IPS-15b (cell line): ENCODE measurements at regions not wholly inside any gene's neighbourhood (a gene's known extent, or its start where the extent isn't known, plus 50 kb on each side); places are given as distances from the start of the nearest gene placed in this dataset.
"Not testable (repeated sequence)": the region's sequence is repeated elsewhere in the genome, so short reads cannot be mapped to it uniquely, and the experiment has no call there.

Experiments used
- H3K27me3 ChIP-seq: one replicate; pipeline ENCODE4 v1.6.1; 2013; ENCODE audit warnings: low read length; ENCODE audit not compliant: control insufficient read depth, insufficient read depth
- H3K36me3 ChIP-seq: one replicate; pipeline ENCODE4 v1.6.1; 2013; ENCODE audit warnings: low read length; ENCODE audit not compliant: control insufficient read depth, insufficient read depth
- H3K4me1 ChIP-seq: one replicate; pipeline ENCODE4 v1.6.1; 2013; ENCODE audit warnings: mild to moderate bottlenecking, low read length; ENCODE audit not compliant: control insufficient read depth, insufficient read depth
- H3K4me3 ChIP-seq: one replicate; pipeline ENCODE4 v1.5.1; 2013; ENCODE audit warnings: low read depth, low read length
- H3K9ac ChIP-seq: one replicate; pipeline ENCODE4 v1.6.1; 2013; ENCODE audit warnings: low read depth, mild to moderate bottlenecking, low read length
- H3K9me3 ChIP-seq: one replicate; pipeline ENCODE4 v1.6.1; 2013; ENCODE audit warnings: mild to moderate bottlenecking, low read length; ENCODE audit not compliant: control insufficient read depth, insufficient read depth

- not testable (repeated sequence) for H3K4me3 ChIP-seq, H3K9me3 ChIP-seq, H3K36me3 ChIP-seq, H3K27me3 ChIP-seq, H3K4me1 ChIP-seq, H3K9ac ChIP-seq
These were observed 283.8 kb upstream of the ATXN7L3B start for GRCh38 chr12:74253826-74254225.

GRCh38 chr12:74254784-74255183 is 282.9 kb upstream of the ATXN7L3B start:
- H3K27me3 ChIP-seq: no peaks in the 10 kb centered on the region
- H3K4me1 ChIP-seq: no peaks in the 10 kb centered on the region
- H3K9ac ChIP-seq: no peak overlapping the region
- H3K4me3 ChIP-seq: no peak overlapping the region
- no peaks in the 10 kb centered on the region for H3K36me3 ChIP-seq
- H3K9me3 ChIP-seq: no peaks in the 10 kb centered on the region

- H3K9me3 ChIP-seq: no peaks in the 10 kb centered on the region
- H3K9ac ChIP-seq: no peak overlapping the region
- H3K36me3 ChIP-seq: no peaks in the 10 kb centered on the region
- H3K4me3 ChIP-seq: no peak overlapping the region
- H3K4me1 ChIP-seq: no peaks in the 10 kb centered on the region
- no peaks in the 10 kb centered on the region for H3K27me3 ChIP-seq
These were observed 278.4 kb upstream of the ATXN7L3B start for GRCh38 chr12:74259199-74259598.

GRCh38 chr12:74264692-74265091 is 272.9 kb upstream of the ATXN7L3B start:
- Histone ChIP-seq H3K9ac (no peak overlapping the region), H3K27me3 (no peaks in the 10 kb centered on the region), H3K9me3 (no peaks in the 10 kb centered on the region), H3K4me1 (no peaks in the 10 kb centered on the region), H3K36me3 (no peaks in the 10 kb centered on the region), H3K4me3 (no peak overlapping the region)

- not testable (repeated sequence) for H3K36me3 ChIP-seq, H3K4me3 ChIP-seq, H3K27me3 ChIP-seq, H3K9me3 ChIP-seq, H3K4me1 ChIP-seq, H3K9ac ChIP-seq
These were observed 268.3 kb upstream of the ATXN7L3B start for GRCh38 chr12:74269355-74269754.

GRCh38 chr12:74280156-74280655 is 257.4 kb upstream of the ATXN7L3B start:
- H3K9ac ChIP-seq: no peak overlapping the region
- H3K4me3 ChIP-seq: no peak overlapping the region
- H3K27me3 ChIP-seq: no peaks in the 10 kb centered on the region
- no peaks in the 10 kb centered on the region for H3K4me1 ChIP-seq
- H3K36me3 ChIP-seq: no peaks in the 10 kb centered on the region
- no peaks in the 10 kb centered on the region for H3K9me3 ChIP-seq

GRCh38 chr12:74281401-74282180 is 256.0 kb upstream of the ATXN7L3B start:
- not testable (repeated sequence) for H3K9me3 ChIP-seq, H3K9ac ChIP-seq, H3K4me1 ChIP-seq, H3K4me3 ChIP-seq, H3K27me3 ChIP-seq, H3K36me3 ChIP-seq

GRCh38 chr12:74283646-74284045 is 254.0 kb upstream of the ATXN7L3B start:
- Histone ChIP-seq H3K9ac (no peak overlapping the region), H3K36me3 (no peaks in the 10 kb centered on the region), H3K4me1 (no peaks in the 10 kb centered on the region), H3K27me3 (no peaks in the 10 kb centered on the region), H3K9me3 (no peaks in the 10 kb centered on the region), H3K4me3 (no peak overlapping the region)

GRCh38 chr12:74285773-74286172 is 251.9 kb upstream of the ATXN7L3B start:
- Histone ChIP-seq H3K9me3 (no peaks in the 10 kb centered on the region), H3K36me3 (no peaks in the 10 kb centered on the region), H3K9ac (no peak overlapping the region), H3K4me3 (no peak overlapping the region), H3K4me1 (no peaks in the 10 kb centered on the region), H3K27me3 (no peaks in the 10 kb centered on the region)

- Histone ChIP-seq H3K4me1 (no peaks in the 10 kb centered on the region), H3K4me3 (no peak overlapping the region), H3K9me3 (no peaks in the 10 kb centered on the region), H3K9ac (no peak overlapping the region), H3K27me3 (no peaks in the 10 kb centered on the region), H3K36me3 (no peaks in the 10 kb centered on the region)
These were observed 251.4 kb upstream of the ATXN7L3B start for GRCh38 chr12:74286254-74286653.

GRCh38 chr12:74292351-74293194 is 245.1 kb upstream of the ATXN7L3B start:
- no peak overlapping the region for H3K4me3 ChIP-seq
- H3K27me3 ChIP-seq: no peaks in the 10 kb centered on the region
- H3K4me1 ChIP-seq: no peaks in the 10 kb centered on the region
- H3K9ac ChIP-seq: no peak overlapping the region
- H3K36me3 ChIP-seq: no peaks in the 10 kb centered on the region
- no peaks in the 10 kb centered on the region for H3K9me3 ChIP-seq

- Histone ChIP-seq H3K4me1 (no peaks in the 10 kb centered on the region), H3K9ac (no peak overlapping the region), H3K27me3 (no peaks in the 10 kb centered on the region), H3K9me3 (no peaks in the 10 kb centered on the region), H3K4me3 (no peak overlapping the region), H3K36me3 (no peaks in the 10 kb centered on the region)
These were observed 243.9 kb upstream of the ATXN7L3B start for GRCh38 chr12:74293689-74294131.
